Activated naive CD8-positive, alpha-beta T cell treated with anti-CD3 and anti-CD28 coated beads, Interleukin-2, amount 10 ng/mL, durations not matched to agents 7 days and 5 days (primary cell): ENCODE measurements at regions not wholly inside any gene's neighbourhood (a gene's known extent, or its start where the extent isn't known, plus 50 kb on each side); places are given as distances from the start of the nearest gene placed in this dataset.

Experiments used
- ATAC-seq: fragments of 150-1000 bp; cut with Tn5 transposase; one replicate; pipeline ENCODE4 v1.10.0; 2021; ENCODE audit warnings: low read depth, moderate library complexity
- POLR2A ChIA-PET: fragments of 350-600 bp; sonication (Branson Sonifier 250); formaldehyde crosslinking; loops from one replicate; lab custom pipeline; 2021; ENCODE audit warnings: antibody characterized with exemption; lab: Charles Lee
- DNase-seq: peaks from one replicate; pipeline ENCODE4 v3.0.0; 2021
- H3K27ac Mint-ChIP-seq: one replicate; pipeline ENCODE4 v1.8.0; 2022; ENCODE audit warnings: mild to moderate bottlenecking, mixed read lengths
- H3K27me3 Mint-ChIP-seq: one replicate; pipeline ENCODE4 v1.8.0; 2022; ENCODE audit warnings: mild to moderate bottlenecking, moderate library complexity, mixed read lengths
- H3K36me3 Mint-ChIP-seq: one replicate; pipeline ENCODE4 v1.8.0; 2021; ENCODE audit warnings: mild to moderate bottlenecking, mixed read lengths
- H3K4me1 Mint-ChIP-seq: one replicate; pipeline ENCODE4 v1.8.0; 2021; ENCODE audit warnings: mixed read lengths
- H3K4me3 Mint-ChIP-seq: one replicate; pipeline ENCODE4 v1.8.0; 2022; ENCODE audit warnings: mild to moderate bottlenecking, moderate library complexity, mixed read lengths
- H3K9me3 Mint-ChIP-seq: one replicate; pipeline ENCODE4 v1.8.0; 2021; ENCODE audit warnings: mixed read lengths

- Mint-ChIP-seq H3K4me3 (no peak overlapping the region), H3K27me3 (no peaks in the 10 kb centered on the region), H3K27ac (no peak overlapping the region), H3K9me3 (peaks cover 4% of the 10 kb centered on the region), H3K4me1 (no peaks in the 10 kb centered on the region), H3K36me3 (no peaks in the 10 kb centered on the region)
- DNase-seq = no peak
- POLR2A ChIA-PET = no interaction called here
- ATAC-seq = no peak
Observed at GRCh38 chr21:18986197-18986596, 582.6 kb upstream of the TMPRSS15 start.

GRCh38 chr21:18987520-18988026 lies 584.0 kb upstream of the TMPRSS15 start:
- Mint-ChIP-seq H3K4me3 (no peak overlapping the region), H3K27ac (no peak overlapping the region), H3K27me3 (no peaks in the 10 kb centered on the region), H3K36me3 (no peaks in the 10 kb centered on the region), H3K4me1 (no peaks in the 10 kb centered on the region), H3K9me3 (peaks cover 4% of the 10 kb centered on the region)
- DNase-seq = no peak
- no peak for ATAC-seq
- POLR2A ChIA-PET = no interaction called here

DNA sequence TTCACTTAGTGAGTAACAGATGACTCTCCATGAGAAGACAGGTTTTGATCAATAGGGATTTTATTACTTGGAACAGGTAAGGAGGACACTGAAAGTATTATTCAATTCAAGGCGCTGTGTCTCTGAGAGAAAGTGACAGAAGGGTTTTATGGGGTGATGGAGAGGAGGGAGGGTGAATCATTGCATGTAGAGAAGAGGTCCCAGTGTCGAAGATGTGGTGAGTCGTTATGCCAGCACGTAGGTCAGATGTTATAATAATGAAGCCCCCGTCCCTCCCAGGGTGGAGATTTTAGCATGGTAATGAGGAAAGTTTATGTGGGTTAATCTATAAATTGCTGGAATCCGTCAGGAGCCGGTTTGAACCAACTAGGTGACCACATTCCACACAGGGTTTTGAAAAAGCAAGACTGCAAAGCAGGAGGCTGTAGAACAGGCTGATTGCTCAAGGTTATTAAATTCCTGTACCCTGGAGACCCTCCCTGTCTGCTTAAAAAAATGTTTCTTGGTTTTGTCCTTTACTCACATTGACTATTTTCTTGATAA lies 586.4 kb upstream of the TMPRSS15 start:
- Mint-ChIP-seq H3K9me3 (peaks cover 6% of the 10 kb centered on the region), H3K27ac (no peak overlapping the region)

DNA sequence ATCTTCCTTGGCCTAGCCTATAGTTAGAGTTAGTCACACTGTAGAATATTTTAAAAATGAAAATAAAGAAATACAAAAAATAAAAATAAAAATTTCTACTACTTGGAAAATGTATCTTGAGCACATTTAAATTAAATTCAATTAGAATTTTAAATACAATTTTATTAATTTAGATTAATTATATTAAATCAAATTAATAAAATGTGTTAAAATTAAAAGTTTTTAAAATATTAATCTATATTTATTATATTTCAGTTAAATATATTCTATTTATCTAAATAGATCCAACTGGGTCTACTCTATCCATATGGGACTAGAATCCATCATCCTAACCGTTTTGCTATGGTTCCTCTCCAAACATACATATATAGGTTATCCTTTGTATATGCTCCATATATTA lies 588.3 kb upstream of the TMPRSS15 start:
- Mint-ChIP-seq H3K9me3 (peaks cover 6% of the 10 kb centered on the region), H3K27ac (no peak overlapping the region), H3K4me3 (no peak overlapping the region), H3K27me3 (no peaks in the 10 kb centered on the region), H3K36me3 (no peaks in the 10 kb centered on the region), H3K4me1 (no peaks in the 10 kb centered on the region)
- no peak for DNase-seq
- ATAC-seq = no peak
- POLR2A ChIA-PET = no interaction called here

More for the DNA sequence above, 586.4 kb upstream of the TMPRSS15 start:
- Mint-ChIP-seq H3K36me3 (no peaks in the 10 kb centered on the region), H3K4me1 (no peaks in the 10 kb centered on the region), H3K27me3 (no peaks in the 10 kb centered on the region), H3K4me3 (no peak overlapping the region)
- no peak for DNase-seq
- POLR2A ChIA-PET = no interaction called here
- ATAC-seq = no peak

GRCh38 chr21:19010251-19010650 lies 606.7 kb upstream of the TMPRSS15 start:
- POLR2A ChIA-PET = no interaction called here
- no peaks in the 10 kb centered on the region for H3K27me3 Mint-ChIP-seq
- no peak overlapping the region for H3K27ac Mint-ChIP-seq
- no peak overlapping the region for H3K4me3 Mint-ChIP-seq
- no peaks in the 10 kb centered on the region for H3K36me3 Mint-ChIP-seq
- H3K9me3 Mint-ChIP-seq = peaks cover 4% of the 10 kb centered on the region
- no peak for ATAC-seq
- DNase-seq = no peak
- no peaks in the 10 kb centered on the region for H3K4me1 Mint-ChIP-seq

- DNase-seq (no peak), ATAC-seq (no peak)
- POLR2A ChIA-PET = no interaction called here
- peaks cover 4% of the 10 kb centered on the region for H3K9me3 Mint-ChIP-seq
- no peak overlapping the region for H3K27ac Mint-ChIP-seq
- no peaks in the 10 kb centered on the region for H3K27me3 Mint-ChIP-seq
- no peak overlapping the region for H3K4me3 Mint-ChIP-seq
- no peaks in the 10 kb centered on the region for H3K4me1 Mint-ChIP-seq
- H3K36me3 Mint-ChIP-seq = no peaks in the 10 kb centered on the region
Observed at GRCh38 chr21:19010996-19011395, 607.4 kb upstream of the TMPRSS15 start.

- Mint-ChIP-seq H3K9me3 (peaks cover 4% of the 10 kb centered on the region), H3K4me3 (no peak overlapping the region), H3K27ac (no peak overlapping the region), H3K36me3 (no peaks in the 10 kb centered on the region), H3K27me3 (no peaks in the 10 kb centered on the region), H3K4me1 (no peaks in the 10 kb centered on the region)
- POLR2A ChIA-PET = no interaction called here
- no peak for ATAC-seq
- DNase-seq = no peak
Observed at GRCh38 chr21:19011451-19011850, 607.9 kb upstream of the TMPRSS15 start.

DNA sequence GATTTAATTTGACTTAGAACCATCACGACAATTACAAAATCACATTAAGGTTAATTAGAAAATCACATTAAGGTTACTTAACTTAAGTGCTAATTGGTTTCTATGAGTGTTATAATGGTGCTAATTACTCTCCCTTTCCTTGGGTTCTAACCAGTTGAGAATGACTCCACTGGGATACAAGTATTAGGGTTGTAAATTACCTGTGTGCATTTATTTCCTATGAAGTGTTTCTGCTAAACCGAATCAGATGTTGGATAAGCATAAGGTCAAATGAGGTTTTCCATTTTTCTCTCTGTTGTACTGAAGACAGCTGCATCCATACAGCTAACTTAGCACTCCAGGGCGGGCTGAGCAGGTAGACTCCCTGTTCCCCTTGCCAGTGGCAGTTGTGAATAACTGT lies 610.3 kb upstream of the TMPRSS15 start:
- H3K4me1 Mint-ChIP-seq = no peaks in the 10 kb centered on the region
- POLR2A ChIA-PET = no interaction called here
- H3K27me3 Mint-ChIP-seq = no peaks in the 10 kb centered on the region
- no peak overlapping the region for H3K27ac Mint-ChIP-seq
- no peak overlapping the region for H3K4me3 Mint-ChIP-seq
- DNase-seq (no peak), ATAC-seq (no peak)
- H3K9me3 Mint-ChIP-seq = peaks cover 4% of the 10 kb centered on the region
- H3K36me3 Mint-ChIP-seq = no peaks in the 10 kb centered on the region

DNA sequence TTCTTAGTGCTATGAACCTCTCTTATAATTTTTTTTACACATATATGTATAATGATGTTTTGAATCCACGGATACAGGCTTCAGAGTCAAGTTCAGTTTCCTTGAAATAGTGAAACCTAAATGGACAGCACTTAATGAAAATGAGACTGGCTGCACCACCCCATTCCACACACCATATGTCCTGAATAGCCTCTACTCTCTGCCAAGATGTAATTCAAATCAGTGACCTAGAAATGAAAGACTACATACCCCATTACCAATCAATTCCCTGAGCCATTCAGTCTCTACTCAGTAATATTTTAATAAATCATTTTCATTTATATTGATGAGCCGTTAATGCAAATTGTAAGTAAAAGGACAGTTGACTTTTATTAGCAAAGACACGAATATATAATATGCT lies 614.9 kb upstream of the TMPRSS15 start:
- DNase-seq (no peak), ATAC-seq (no peak)
- Mint-ChIP-seq H3K27ac (no peak overlapping the region), H3K36me3 (no peaks in the 10 kb centered on the region), H3K9me3 (peaks cover 2% of the 10 kb centered on the region), H3K4me3 (no peak overlapping the region), H3K27me3 (no peaks in the 10 kb centered on the region), H3K4me1 (no peaks in the 10 kb centered on the region)
- POLR2A ChIA-PET = no interaction called here

DNA sequence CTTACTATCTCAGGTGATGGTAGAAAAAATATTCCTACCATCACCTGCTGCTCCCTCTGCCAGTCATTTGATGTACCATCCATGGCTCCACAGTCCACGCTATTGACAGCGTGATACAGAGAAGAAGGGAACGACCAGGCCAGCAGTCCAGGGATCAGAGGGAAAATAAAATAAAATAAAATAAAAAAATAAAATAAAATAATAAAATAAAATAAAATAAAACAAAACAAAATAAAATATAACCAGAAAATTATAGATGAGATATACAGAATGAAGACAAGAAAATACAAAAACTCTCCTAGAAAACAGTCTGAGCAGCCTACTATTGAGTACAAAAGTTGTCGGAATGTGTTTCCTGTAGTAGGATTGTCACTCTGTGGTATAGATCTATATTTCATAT lies 619.4 kb upstream of the TMPRSS15 start:
- ATAC-seq = no peak
- Mint-ChIP-seq H3K27ac (no peak overlapping the region), H3K4me1 (no peaks in the 10 kb centered on the region)

GRCh38 chr21:19026911-19027310 lies 623.3 kb upstream of the TMPRSS15 start:
- Mint-ChIP-seq H3K9me3 (peaks cover 1% of the 10 kb centered on the region), H3K4me1 (no peaks in the 10 kb centered on the region), H3K36me3 (no peaks in the 10 kb centered on the region), H3K4me3 (no peak overlapping the region), H3K27ac (no peak overlapping the region), H3K27me3 (no peaks in the 10 kb centered on the region)
- DNase-seq = no peak
- no peak for ATAC-seq
- POLR2A ChIA-PET = no interaction called here

More for the DNA sequence above, 619.4 kb upstream of the TMPRSS15 start:
- Mint-ChIP-seq H3K27me3 (no peaks in the 10 kb centered on the region), H3K4me3 (no peak overlapping the region), H3K9me3 (peaks cover 2% of the 10 kb centered on the region), H3K36me3 (no peaks in the 10 kb centered on the region)
- POLR2A ChIA-PET = no interaction called here
- DNase-seq = no peak

GRCh38 chr21:19029816-19030215 lies 626.2 kb upstream of the TMPRSS15 start:
- Mint-ChIP-seq H3K4me1 (no peaks in the 10 kb centered on the region), H3K4me3 (no peak overlapping the region), H3K36me3 (no peaks in the 10 kb centered on the region), H3K27me3 (no peaks in the 10 kb centered on the region), H3K9me3 (peaks cover 10% of the 10 kb centered on the region), H3K27ac (no peak overlapping the region)
- ATAC-seq = no peak
- DNase-seq = no peak
- POLR2A ChIA-PET = no interaction called here

DNA sequence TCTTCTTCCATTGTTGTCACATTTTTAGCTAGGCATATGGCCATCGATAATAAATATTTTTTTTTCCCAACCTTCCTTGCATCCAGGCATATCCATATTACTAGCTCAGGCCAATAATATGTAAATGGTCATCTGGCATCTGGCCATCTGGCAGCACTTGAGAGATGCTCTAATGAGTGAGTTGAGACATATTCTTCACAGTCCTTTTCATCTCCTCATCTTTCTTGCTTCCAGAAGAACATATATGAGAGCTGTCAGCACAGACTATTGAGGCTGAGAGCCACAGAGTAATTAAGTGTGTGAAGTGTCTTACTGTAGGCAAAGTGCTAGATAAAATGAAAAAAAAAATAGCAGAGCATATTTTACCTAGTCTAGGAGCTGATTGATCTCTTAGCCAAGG lies 628.4 kb upstream of the TMPRSS15 start:
- Mint-ChIP-seq H3K4me1 (no peaks in the 10 kb centered on the region), H3K36me3 (no peaks in the 10 kb centered on the region), H3K9me3 (peaks cover 10% of the 10 kb centered on the region), H3K4me3 (no peak overlapping the region), H3K27ac (no peak overlapping the region), H3K27me3 (no peaks in the 10 kb centered on the region)
- POLR2A ChIA-PET = no interaction called here
- no peak for DNase-seq
- ATAC-seq = no peak

GRCh38 chr21:19034041-19034440 lies 630.5 kb upstream of the TMPRSS15 start:
- DNase-seq (no peak), ATAC-seq (no peak)
- H3K9me3 Mint-ChIP-seq = peaks cover 12% of the 10 kb centered on the region
- H3K36me3 Mint-ChIP-seq = no peaks in the 10 kb centered on the region
- POLR2A ChIA-PET = no interaction called here
- no peak overlapping the region for H3K27ac Mint-ChIP-seq
- no peak overlapping the region for H3K4me3 Mint-ChIP-seq
- H3K27me3 Mint-ChIP-seq = no peaks in the 10 kb centered on the region
- no peaks in the 10 kb centered on the region for H3K4me1 Mint-ChIP-seq

DNA sequence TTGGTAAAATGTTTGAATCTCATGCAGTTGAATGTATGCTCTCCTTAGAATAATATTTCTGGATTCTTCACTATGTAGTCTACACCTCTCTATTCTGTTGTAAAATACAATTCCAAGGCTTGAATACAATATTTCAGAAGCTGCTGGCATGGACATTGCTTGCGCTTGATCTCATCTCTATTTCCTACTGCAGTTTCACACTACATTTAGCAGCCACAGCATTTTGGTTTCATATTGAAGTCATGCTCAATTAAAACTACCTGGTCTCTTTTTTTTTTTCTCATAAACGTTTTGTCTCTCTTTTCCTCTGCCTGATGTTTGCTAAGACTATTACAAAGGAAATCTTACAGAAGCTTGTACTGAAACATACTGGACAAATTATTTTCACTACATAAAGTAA lies 631.0 kb upstream of the TMPRSS15 start:
- Mint-ChIP-seq H3K4me1 (no peaks in the 10 kb centered on the region), H3K9me3 (peaks cover 11% of the 10 kb centered on the region), H3K27me3 (no peaks in the 10 kb centered on the region), H3K4me3 (no peak overlapping the region), H3K27ac (no peak overlapping the region), H3K36me3 (no peaks in the 10 kb centered on the region)
- DNase-seq (no peak), ATAC-seq (no peak)
- POLR2A ChIA-PET = no interaction called here
